GM12872 (cell line): ENCODE measurements at regions not wholly inside any gene's neighbourhood (a gene's known extent, or its start where the extent isn't known, plus 50 kb on each side); places are given as distances from the start of the nearest gene placed in this dataset.

Source experiments
- TF ChIP-seq, protein P1 (sequence below): IDR thresholded peaks from 3 replicates; pipeline ENCODE4 v1.5.1; 2011; ENCODE audit warnings: low read depth, mild to moderate bottlenecking, low read length, moderate library complexity; ENCODE audit not compliant: insufficient read depth

DNA sequence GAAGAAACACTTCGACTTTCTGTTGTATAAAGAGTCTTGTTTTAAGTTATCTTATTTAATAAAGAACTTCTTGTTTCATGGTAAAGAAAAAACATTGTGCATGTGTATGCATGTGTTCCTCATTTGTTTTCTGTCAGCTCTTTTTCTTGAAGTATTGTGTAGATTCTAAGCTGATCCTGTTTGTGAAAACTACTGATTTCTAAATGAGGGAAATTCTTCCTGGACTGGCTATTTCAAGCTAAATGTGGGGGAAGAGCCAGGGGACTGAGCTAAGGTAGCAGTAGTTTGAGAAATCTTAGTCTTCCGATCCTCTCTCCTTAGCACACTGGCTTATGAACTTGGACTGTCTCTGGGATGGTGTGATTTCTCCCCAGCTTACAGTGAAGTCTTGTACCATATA, 56.4 kb upstream of the RBMS1 start:
- TF ChIP-seq, protein P1, sequence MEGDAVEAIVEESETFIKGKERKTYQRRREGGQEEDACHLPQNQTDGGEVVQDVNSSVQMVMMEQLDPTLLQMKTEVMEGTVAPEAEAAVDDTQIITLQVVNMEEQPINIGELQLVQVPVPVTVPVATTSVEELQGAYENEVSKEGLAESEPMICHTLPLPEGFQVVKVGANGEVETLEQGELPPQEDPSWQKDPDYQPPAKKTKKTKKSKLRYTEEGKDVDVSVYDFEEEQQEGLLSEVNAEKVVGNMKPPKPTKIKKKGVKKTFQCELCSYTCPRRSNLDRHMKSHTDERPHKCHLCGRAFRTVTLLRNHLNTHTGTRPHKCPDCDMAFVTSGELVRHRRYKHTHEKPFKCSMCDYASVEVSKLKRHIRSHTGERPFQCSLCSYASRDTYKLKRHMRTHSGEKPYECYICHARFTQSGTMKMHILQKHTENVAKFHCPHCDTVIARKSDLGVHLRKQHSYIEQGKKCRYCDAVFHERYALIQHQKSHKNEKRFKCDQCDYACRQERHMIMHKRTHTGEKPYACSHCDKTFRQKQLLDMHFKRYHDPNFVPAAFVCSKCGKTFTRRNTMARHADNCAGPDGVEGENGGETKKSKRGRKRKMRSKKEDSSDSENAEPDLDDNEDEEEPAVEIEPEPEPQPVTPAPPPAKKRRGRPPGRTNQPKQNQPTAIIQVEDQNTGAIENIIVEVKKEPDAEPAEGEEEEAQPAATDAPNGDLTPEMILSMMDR: no peak

DNA sequence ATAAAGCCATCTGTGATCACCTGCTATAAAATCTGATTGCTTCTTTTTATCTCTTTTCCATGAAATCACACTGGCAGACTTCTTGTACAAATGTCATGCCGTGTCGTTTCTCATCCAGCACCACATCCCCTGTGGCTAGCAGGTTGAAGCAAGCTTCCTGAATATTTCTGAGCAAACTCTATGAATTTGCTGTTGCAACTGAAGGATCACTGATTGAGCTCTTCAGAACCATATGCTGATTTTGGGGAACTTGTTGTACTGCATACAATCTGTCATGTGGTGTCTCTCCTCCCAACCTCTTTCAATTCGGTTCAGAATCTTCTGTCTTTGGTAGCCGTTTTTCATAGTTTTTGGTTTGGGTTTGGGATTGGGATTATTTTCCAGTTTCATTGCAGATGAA, 57.7 kb upstream of the RBMS1 start:
- TF ChIP-seq, protein P1: no peak

DNA sequence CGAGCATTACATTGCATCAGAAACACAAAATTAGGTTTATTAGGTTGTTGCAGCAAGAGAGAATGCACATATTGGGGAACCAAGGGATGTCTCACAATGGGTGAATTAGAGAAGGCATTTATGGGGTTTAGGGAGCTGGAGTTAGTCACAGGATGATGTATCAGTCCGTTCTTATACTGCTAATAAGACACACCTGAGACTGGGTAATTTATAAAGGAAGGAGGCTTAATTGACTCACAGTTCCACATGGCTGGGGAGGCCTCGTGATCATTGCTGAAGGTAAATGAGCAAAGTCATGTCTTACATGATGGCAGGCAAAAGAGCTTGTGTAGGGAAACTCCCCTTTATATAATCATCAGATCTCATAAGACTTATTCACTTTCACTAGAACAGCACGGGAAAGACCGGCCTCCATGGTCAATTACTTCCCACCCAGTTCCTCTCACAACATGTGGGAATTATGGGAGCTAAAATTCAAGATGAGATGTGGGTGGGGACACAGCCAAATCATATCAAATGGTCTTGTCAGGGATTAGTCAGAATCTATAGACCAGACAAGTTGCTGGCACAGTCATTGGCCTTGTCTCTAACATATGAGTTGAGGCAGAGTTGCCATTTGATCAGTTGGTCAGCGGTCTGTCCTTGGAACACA, 61.9 kb upstream of the RBMS1 start:
- TF ChIP-seq, protein P1: no peak

DNA sequence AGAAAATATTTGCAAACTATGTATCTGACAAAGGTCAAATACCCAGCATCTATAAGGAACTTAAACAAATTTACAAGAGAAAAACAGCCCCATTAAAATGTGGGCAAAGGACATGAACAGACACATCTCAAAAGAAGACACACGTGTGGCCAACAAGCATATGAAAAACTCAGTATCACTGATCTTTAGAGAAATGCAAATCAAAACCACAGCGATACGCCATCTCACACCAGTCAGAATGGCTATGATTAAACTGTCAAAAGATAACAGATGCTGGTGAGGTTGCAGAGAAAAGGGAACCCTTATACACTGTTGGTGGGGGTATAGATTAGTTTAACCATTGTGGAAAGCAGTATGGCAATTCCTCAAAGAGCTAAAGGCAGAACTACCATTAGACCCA, 64.3 kb upstream of the RBMS1 start:
- TF ChIP-seq, protein P1: no peak

DNA sequence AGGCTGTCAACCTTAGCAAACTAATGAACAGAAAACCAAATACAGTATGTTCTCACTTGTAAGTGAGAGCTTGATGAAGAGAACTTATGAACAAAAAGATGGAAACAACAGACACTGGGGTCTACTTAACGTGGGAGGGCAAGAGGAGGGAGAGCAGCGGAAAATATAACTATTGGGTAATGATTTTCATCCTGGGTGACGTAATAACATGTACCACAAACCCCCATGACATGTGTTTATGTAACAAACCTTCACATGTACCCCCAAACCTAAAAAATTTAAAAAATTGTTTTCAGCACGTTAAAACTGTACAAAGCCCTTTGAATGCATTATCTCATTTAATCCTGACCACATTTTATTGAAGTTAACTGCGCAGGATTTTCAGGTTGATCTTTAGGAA, 64.9 kb upstream of the RBMS1 start:
- TF ChIP-seq, protein P1: no peak

DNA sequence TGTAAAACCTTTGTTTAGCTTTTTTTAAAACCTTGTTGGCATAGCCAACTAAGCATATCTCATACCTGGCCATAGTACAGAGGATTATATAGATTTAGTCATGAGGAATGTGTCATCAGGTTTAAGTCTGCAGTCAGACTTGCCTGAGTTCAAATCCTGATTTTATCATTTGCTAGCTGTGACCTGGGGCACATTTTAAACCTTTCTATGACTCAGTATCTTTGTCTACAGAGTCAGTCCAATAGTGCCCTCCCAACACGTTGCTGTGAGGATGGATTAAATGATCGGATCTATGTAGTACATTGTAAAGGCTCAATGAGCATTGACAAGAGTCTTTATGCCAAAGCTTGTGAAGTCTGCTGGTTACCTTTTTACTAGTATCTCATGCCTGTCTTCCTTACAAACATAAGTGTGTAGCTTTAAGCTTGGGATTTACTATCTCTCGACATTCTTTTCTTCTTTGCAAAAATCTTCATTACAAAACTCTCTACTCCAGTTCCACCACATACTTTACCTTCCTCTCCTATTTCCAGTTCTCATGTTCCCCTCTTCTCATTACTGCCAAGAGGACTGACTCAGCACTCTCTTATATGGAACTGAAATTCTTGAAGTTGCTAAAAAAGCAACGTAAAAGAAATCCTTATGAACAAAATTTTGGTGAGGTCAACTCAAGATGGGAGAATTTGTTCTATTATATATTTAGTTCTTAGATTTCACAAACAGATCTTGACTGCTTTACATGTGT, 68.1 kb upstream of the RBMS1 start:
- TF ChIP-seq, protein P1: no peak

DNA sequence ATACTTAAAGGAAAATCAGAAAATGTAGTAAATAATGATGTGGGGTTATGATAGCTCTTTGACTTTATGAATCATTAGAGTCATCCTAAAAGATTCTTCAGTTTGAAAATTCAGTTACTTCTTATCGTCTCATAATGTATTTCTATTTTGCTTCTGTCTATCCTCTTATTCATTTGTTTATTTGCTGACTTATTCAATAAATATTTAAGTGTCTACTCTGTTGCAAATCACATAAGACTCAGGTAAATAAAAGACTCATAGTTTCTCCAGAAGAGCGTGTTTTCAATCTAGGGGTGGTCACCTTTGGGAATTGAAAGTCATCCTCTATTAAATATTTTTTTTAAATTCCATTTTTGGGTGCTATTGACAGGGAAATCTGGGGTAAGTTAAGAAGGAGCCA, 69.1 kb upstream of the RBMS1 start:
- TF ChIP-seq, protein P1: no peak
